Stimulated activated effector memory CD8-positive, alpha-beta T cell treated with anti-CD3 and anti-CD28 coated beads, Interleukin-12 subunit alpha, Interleukin-12 subunit beta, amount 100 ng/mL, for 72 hours (primary cell): ENCODE measurements at regions not wholly inside any gene's neighbourhood (a gene's known extent, or its start where the extent isn't known, plus 50 kb on each side); places are given as distances from the start of the nearest gene placed in this dataset.

Source experiments
- ATAC-seq: fragments of 150-1000 bp; cut with Tn5 transposase; 2 replicates; pipeline ENCODE4 v1.10.0; 2021
- DNase-seq, 2 donors: peaks; one replicate each; pipeline ENCODE4 v3.0.0; 2021 to 2022; ENCODE audit warnings: low spot score in 2 of 2
- H3K27ac Mint-ChIP-seq: one replicate; pipeline ENCODE4 v1.8.0; 2022; ENCODE audit warnings: mild to moderate bottlenecking, mixed read lengths
- H3K36me3 Mint-ChIP-seq: one replicate; pipeline ENCODE4 v1.8.0; 2022; ENCODE audit warnings: mild to moderate bottlenecking, mixed read lengths
- H3K4me1 Mint-ChIP-seq: one replicate; pipeline ENCODE4 v1.8.0; 2022; ENCODE audit warnings: mixed read lengths
- H3K4me3 Mint-ChIP-seq: one replicate; pipeline ENCODE4 v1.8.0; 2022; ENCODE audit warnings: mild to moderate bottlenecking, mixed read lengths
- H3K9me3 Mint-ChIP-seq: one replicate; pipeline ENCODE4 v1.8.0; 2022; ENCODE audit warnings: mixed read lengths

DNA sequence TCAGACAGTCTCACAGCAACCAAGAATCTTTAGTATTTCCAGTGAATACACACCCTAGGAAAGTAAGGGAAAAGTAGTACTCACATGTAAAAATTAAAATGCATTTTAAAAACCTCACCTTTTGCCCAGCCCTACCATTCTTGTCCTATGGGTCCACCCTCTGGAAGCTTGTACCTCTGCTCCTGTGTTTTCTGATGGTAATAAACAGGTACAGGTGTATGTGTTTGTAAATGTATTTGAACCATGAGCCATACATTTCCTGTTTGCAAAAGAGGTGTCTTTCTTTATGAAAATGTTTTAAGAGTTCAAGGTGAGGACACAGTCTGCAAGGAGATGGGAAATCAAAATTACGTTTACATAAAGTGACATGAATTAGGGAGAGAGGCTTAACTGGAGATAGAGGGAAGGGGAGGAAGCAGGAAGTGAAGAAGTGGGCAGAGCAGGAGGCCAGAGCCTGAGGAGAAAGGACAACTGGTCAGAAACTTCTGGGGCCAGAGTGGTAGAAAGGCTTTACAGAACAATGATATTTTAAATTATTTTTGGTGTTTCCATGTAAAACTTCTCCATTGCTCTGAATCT lies 52.0 kb upstream of the IVNS1ABP start:
- Mint-ChIP-seq H3K4me3 (no peak overlapping the region), H3K27ac (no peak overlapping the region), H3K36me3 (no peaks in the 10 kb centered on the region), H3K4me1 (peaks cover 18% of the 10 kb centered on the region), H3K9me3 (no peaks in the 10 kb centered on the region)
- DNase-seq (no peak), ATAC-seq (no peak)

DNA sequence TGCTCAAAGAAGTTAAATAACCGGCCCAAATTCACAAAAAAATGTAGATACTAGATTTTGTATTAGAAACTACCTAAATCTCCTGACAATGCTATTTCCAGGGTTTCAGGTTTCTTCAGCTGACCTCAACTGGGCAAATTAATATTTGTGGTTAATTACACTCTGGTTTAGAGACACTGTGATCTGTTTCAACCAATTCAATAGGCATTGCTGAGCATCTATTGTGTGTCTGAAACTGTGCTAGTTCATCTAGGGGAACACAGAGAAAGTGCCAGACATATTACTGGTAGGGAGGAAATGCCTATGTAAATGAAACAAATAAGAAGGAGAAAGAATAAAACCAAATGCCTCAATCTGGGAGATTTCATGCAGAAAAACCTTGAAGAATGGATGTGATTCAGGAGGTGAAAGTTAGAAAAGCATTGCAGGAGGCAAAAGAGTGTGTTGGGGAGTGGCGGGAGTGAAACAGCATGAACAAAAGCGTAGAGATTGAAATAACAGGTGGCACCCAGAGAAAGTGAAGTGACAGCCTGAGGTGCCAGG lies 51.3 kb upstream of the IVNS1ABP start:
- Mint-ChIP-seq H3K9me3 (no peaks in the 10 kb centered on the region), H3K36me3 (no peaks in the 10 kb centered on the region), H3K27ac (no peak overlapping the region)

DNA sequence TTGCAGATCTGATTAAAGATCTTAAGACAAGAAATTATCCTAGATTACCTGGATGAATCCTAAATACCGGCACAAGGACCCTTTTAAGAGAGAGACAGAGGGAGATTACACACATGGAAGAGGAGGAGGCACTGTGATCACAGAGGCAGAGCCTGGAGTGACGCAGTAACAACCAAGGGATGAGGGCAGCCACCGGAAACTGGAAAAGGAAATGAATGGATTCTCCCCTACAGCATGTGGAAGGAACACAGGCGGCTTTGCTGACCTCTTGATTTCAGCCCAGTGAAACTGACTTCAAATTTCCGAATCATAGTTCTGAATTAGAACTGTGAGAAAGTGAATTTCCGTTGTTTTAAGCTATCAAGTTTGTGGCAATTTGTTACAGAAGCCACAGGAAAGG lies 50.2 kb upstream of the IVNS1ABP start:
- Mint-ChIP-seq H3K36me3 (no peaks in the 10 kb centered on the region), H3K9me3 (peaks cover 2% of the 10 kb centered on the region), H3K4me1 (peaks cover 15% of the 10 kb centered on the region), H3K27ac (no peak overlapping the region), H3K4me3 (no peak overlapping the region)
- ATAC-seq = no peak
- DNase-seq = no peak

More for the DNA sequence above, 51.3 kb upstream of the IVNS1ABP start:
- peaks cover 15% of the 10 kb centered on the region for H3K4me1 Mint-ChIP-seq
- DNase-seq = no peak
- no peak for ATAC-seq
- no peak overlapping the region for H3K4me3 Mint-ChIP-seq
